K562 (cell line): ENCODE measurements at regions not wholly inside any gene's neighbourhood (a gene's known extent, or its start where the extent isn't known, plus 50 kb on each side); places are given as distances from the start of the nearest gene placed in this dataset.

Experiments used
- ATAC-seq: fragments of 200-7000 bp; cut with Tn5 transposase; 3 replicates; pipeline ENCODE4 v1.9.1; 2020; ENCODE audit warnings: moderate library complexity
- BruUV-seq: library from RNA; stranded (reverse); fragments of 400-500 nt; replicated peaks from 2 replicates; lab custom pipeline; 2021; lab: Mats Ljungman, UMichigan
- CTCF ChIA-PET: fragments of 300-600 bp; formaldehyde crosslinking; extraction: SDS; loops from one replicate; lab custom pipeline; 2021; ENCODE audit warnings: low intra/inter-chr PET ratio; lab: Yijun Ruan, JAX
- POLR2A ChIA-PET: fragments of 300-600, 350-650 bp; sonication (Branson Sonifier 250); formaldehyde crosslinking; extraction: SDS; loops from one replicate; lab custom pipeline; 2021; ENCODE audit warnings: antibody characterized with exemption, inconsistent platforms; lab: Yijun Ruan, JAX
- DNase-seq, 4 experiments: peaks; one replicate each; pipeline versions ENCODE4 v3.0.0 to v3.0.0-alpha.2; 2011 to 2018; ENCODE audit warnings: low spot score in 3 of 4, mixed read lengths in 3 of 4; ENCODE audit errors: extremely low read depth in 1 of 4
- FAIRE-seq: peaks from 2 replicates; lab custom pipeline; 2011; peaks lifted over from hg19 to GRCh38; lab: Jason Lieb, UNC
- H2AFZ ChIP-seq: 2 replicates; pipeline ENCODE4 v1.6.0; 2011; ENCODE audit warnings: low read depth, low read length, control low read depth, inconsistent platforms
- H3K27ac ChIP-seq: fragments of 200-600 bp; 3 replicates; pipeline ENCODE4 v1.8.0; 2011; ENCODE audit warnings: low read depth, mild to moderate bottlenecking, control low read depth, inconsistent platforms, low read length, moderate library complexity, mixed read lengths; ENCODE audit errors: extremely low read depth
- H3K27me3 ChIP-seq, 2 experiments: fragments of 300-600 bp in 1 of 2; 2 replicates in 1 of 2; 3 replicates in 1 of 2; pipeline versions ENCODE4 v1.6.0 to v1.8.0; 2011; ENCODE audit warnings: inconsistent platforms in 2 of 2, low read length in 2 of 2, mild to moderate bottlenecking in 1 of 2, mixed read lengths in 1 of 2, moderate library complexity in 1 of 2; ENCODE audit not compliant: control insufficient read depth in 2 of 2, insufficient read depth in 2 of 2
- H3K36me3 ChIP-seq: fragments of 300-600 bp; 3 replicates; pipeline ENCODE4 v1.8.0; 2011; ENCODE audit warnings: mild to moderate bottlenecking, low read length, inconsistent platforms; ENCODE audit not compliant: control insufficient read depth, insufficient read depth
- H3K4me1 ChIP-seq, 2 experiments: fragments of 200-600 bp in 1 of 2; replicated peaks in 1 of 2; 2 replicates in 1 of 2; 3 replicates in 1 of 2; pipeline versions ENCODE4 v1.5.1 to v1.8.0; 2011; ENCODE audit warnings: inconsistent platforms in 2 of 2, low read length in 2 of 2, mild to moderate bottlenecking in 1 of 2, mixed read lengths in 1 of 2, moderate library complexity in 1 of 2; ENCODE audit not compliant: control insufficient read depth in 2 of 2, insufficient read depth in 2 of 2
- H3K4me2 ChIP-seq: 2 replicates; pipeline ENCODE4 v1.6.1; 2011; ENCODE audit warnings: low read length, control low read depth, inconsistent platforms, mixed read lengths; ENCODE audit not compliant: insufficient read depth
- H3K4me3 ChIP-seq: fragments of 200-600 bp; sonication (generic), shearing (Covaris generic); 2 replicates; pipeline ENCODE4 v1.5.1; 2016; ENCODE audit warnings: control low read depth, inconsistent platforms
- H3K79me2 ChIP-seq: fragments of 200-600 bp; 3 replicates; pipeline ENCODE4 v1.8.0; 2011; ENCODE audit warnings: low read length, inconsistent platforms; ENCODE audit not compliant: control insufficient read depth, insufficient read depth
- H3K9ac ChIP-seq, 2 experiments: 2 replicates each; pipeline versions ENCODE4 v1.6.0 to v1.6.1; 2011; ENCODE audit warnings: low read depth in 2 of 2, low read length in 2 of 2, control low read depth in 1 of 2, inconsistent platforms in 1 of 2, mild to moderate bottlenecking in 1 of 2, mixed read lengths in 1 of 2; ENCODE audit not compliant: insufficient read depth in 1 of 2
- H3K9me1 ChIP-seq: one replicate; pipeline ENCODE4 v1.6.0; 2011; ENCODE audit warnings: inconsistent platforms, mild to moderate bottlenecking, low read length, moderate library complexity; ENCODE audit not compliant: control insufficient read depth, insufficient read depth
- H3K9me3 ChIP-seq: replicated peaks from 2 replicates; pipeline ENCODE4 v1.5.1; 2011; ENCODE audit warnings: low read depth, low read length, inconsistent platforms; ENCODE audit not compliant: control insufficient read depth, insufficient read depth
- H4K20me1 ChIP-seq: replicated peaks from 2 replicates; pipeline ENCODE4 v1.6.1; 2011; ENCODE audit warnings: low read length, inconsistent platforms, mixed read lengths; ENCODE audit not compliant: control insufficient read depth, insufficient read depth
- BCLAF1 ChIP-seq, 2 experiments: fragments of 450-650 bp in 1 of 2; IDR thresholded peaks; 2 replicates each; pipeline ENCODE4 v1.6.1; 2011 to 2017; ENCODE audit warnings: low read depth in 2 of 2, antibody characterized with exemption in 1 of 2, borderline replicate concordance in 1 of 2, low read length in 1 of 2, mild to moderate bottlenecking in 1 of 2, mixed read lengths in 1 of 2; ENCODE audit not compliant: control insufficient read depth in 1 of 2
- DDX20 ChIP-seq: fragments of 450-650 bp; IDR thresholded peaks from 2 replicates; pipeline ENCODE4 v1.6.1; 2016; ENCODE audit warnings: missing genetic modification characterization, low read depth, mild to moderate bottlenecking, missing compliant biosample characterization, moderate library complexity
- MCM2 ChIP-seq: fragments of 450-650 bp; IDR thresholded peaks from 2 replicates; pipeline ENCODE4 v1.6.1; 2017; ENCODE audit warnings: low read depth, mild to moderate bottlenecking
- MITF ChIP-seq: IDR thresholded peaks from 2 replicates; pipeline ENCODE4 v1.6.1; 2014; ENCODE audit warnings: antibody characterized with exemption
- NCOR1 ChIP-seq: fragments of 450-650 bp; IDR thresholded peaks from 2 replicates; pipeline ENCODE4 v1.6.1; 2016; ENCODE audit warnings: mild to moderate bottlenecking, moderate library complexity
- POLR2A ChIP-seq: fragments of 450-650 bp; conservative IDR thresholded peaks from 2 replicates; pipeline ENCODE4 v1.6.1; 2016
- RBM25 ChIP-seq: fragments of 200-400 bp; formaldehyde crosslinking; IDR thresholded peaks from 2 replicates; pipeline ENCODE4 v1.6.1; 2018; ENCODE audit warnings: low read length, low read depth, moderate library complexity; ENCODE audit not compliant: severe bottlenecking
- SETDB1 ChIP-seq: IDR thresholded peaks from one replicate; pipeline ENCODE4 v1.6.1; 2012; ENCODE audit warnings: low read length, control low read depth, inconsistent platforms
- SIN3B ChIP-seq: fragments of 450-650 bp; IDR thresholded peaks from 2 replicates; pipeline ENCODE4 v1.6.1; 2017; ENCODE audit warnings: low read depth, mild to moderate bottlenecking, moderate library complexity
- ZNF280A ChIP-seq: fragments of 450-650 bp; IDR thresholded peaks from 2 replicates; pipeline ENCODE4 v1.6.1; 2018; ENCODE audit warnings: mild to moderate bottlenecking, low read depth; ENCODE audit not compliant: partially characterized antibody
- ZNF830 ChIP-seq: fragments of 250-450 bp; sonication (Bioruptor Pico); IDR thresholded peaks from 2 replicates; pipeline ENCODE4 v1.5.0; 2021; ENCODE audit warnings: mild to moderate bottlenecking
- WGBS: fragments of 100-300 bp; shearing (Covaris generic); methylation state at CpG from one replicate; pipeline ENCODE4 v1.1.6; 2016; ENCODE audit warnings: low coverage, mixed read lengths; ENCODE audit not compliant: insufficient coverage; ENCODE audit errors: missing lambda C conversion rate; 5-methylcytosine and 5-hydroxymethylcytosine counted together
- in situ Hi-C: fragments of 300-500 bp; cut with MboI; formaldehyde crosslinking; loops from 4 replicates; pipeline ENCODE4 v1.15.0; 2018; ENCODE audit warnings: inconsistent platforms, mixed read lengths
- intact Hi-C: fragments of 100-400 bp; cut with micrococcal nuclease; formaldehyde crosslinking; loops from 2 replicates; pipeline ENCODE4 v1.14.2; 2022

GRCh38 chr20:7672571-7672970, 267.7 kb downstream of the HAO1 start:
- H3K9me1 ChIP-seq, result no peaks in the 10 kb centered on the region
- in situ Hi-C loops, result no loop called here
- no peaks in the 10 kb centered on the region for H3K27me3 ChIP-seq
- BruUV-seq, result no TSS peak
- no peak overlapping the region for H3K9ac ChIP-seq
- ChIA-PET POLR2A (no interaction called here), CTCF (no interaction called here)
- no peak overlapping the region for H3K27ac ChIP-seq
- ATAC-seq (no peak), FAIRE-seq (no peak), DNase-seq (no peak)
- H3K36me3 ChIP-seq, result no peaks in the 10 kb centered on the region
- TF ChIP-seq RBM25, result no peak
- TF ChIP-seq SIN3B, result no peak
- no peak for TF ChIP-seq ZNF280A
- no peak for TF ChIP-seq DDX20 (tag)
- TF ChIP-seq POLR2A, result no peak
- no peaks in the 10 kb centered on the region for H3K4me1 ChIP-seq
- no peak overlapping the region for H2AFZ ChIP-seq
- H3K79me2 ChIP-seq, result no peaks in the 10 kb centered on the region
- no peaks in the 10 kb centered on the region for H3K9me3 ChIP-seq
- no peaks in the 10 kb centered on the region for H4K20me1 ChIP-seq
- no peak overlapping the region for H3K4me2 ChIP-seq
- WGBS, result 0% methylated on average over 6 of the region's 7 CpGs
- intact Hi-C loops, result no loop called here
- no peak overlapping the region for H3K4me3 ChIP-seq

GRCh38 chr20:7673841-7674240, 266.4 kb downstream of the HAO1 start:
- H3K79me2 ChIP-seq, result no peaks in the 10 kb centered on the region
- H3K4me3 ChIP-seq, result no peak overlapping the region
- WGBS, result 0% methylated on average over 2 of the region's 2 CpGs
- H2AFZ ChIP-seq, result no peak overlapping the region
- FAIRE-seq (no peak), ATAC-seq (no peak), DNase-seq (no peak)
- no peaks in the 10 kb centered on the region for H3K36me3 ChIP-seq
- H4K20me1 ChIP-seq, result no peaks in the 10 kb centered on the region
- H3K27me3 ChIP-seq, result no peaks in the 10 kb centered on the region
- H3K4me2 ChIP-seq, result no peak overlapping the region
- ChIA-PET CTCF (no interaction called here), POLR2A (no interaction called here)
- no peaks in the 10 kb centered on the region for H3K4me1 ChIP-seq
- H3K27ac ChIP-seq, result no peak overlapping the region
- intact Hi-C loops (no loop called here), in situ Hi-C loops (no loop called here)
- H3K9me1 ChIP-seq, result no peaks in the 10 kb centered on the region
- BruUV-seq, result no TSS peak
- H3K9me3 ChIP-seq, result no peaks in the 10 kb centered on the region
- no peak overlapping the region for H3K9ac ChIP-seq
- TF ChIP-seq MCM2 (no peak), ZNF830 (CRISPR knock-in tag) (no peak), NCOR1 (no peak), BCLAF1 (IDR thresholded peaks at IDR 0.05; ENCODE audit: borderline replicate concordance in 1 of 2, control insufficient read depth in 1 of 2, low read depth in 2 of 2, low read length in 1 of 2) (no peak), MITF (no peak), SETDB1 (no peak), SIN3B (no peak)
